GM12878 (cell line): ENCODE measurements at regions not wholly inside any gene's neighbourhood (a gene's known extent, or its start where the extent isn't known, plus 50 kb on each side); places are given as distances from the start of the nearest gene placed in this dataset.

Experiments used
- ATAC-seq: fragments of 200-7000 bp; cut with Tn5 transposase; 3 replicates; pipeline ENCODE4 v1.9.1; 2020; ENCODE audit warnings: mild to moderate bottlenecking, moderate library complexity
- BruUV-seq: library from RNA; stranded (reverse); fragments of 400-500 nt; replicated peaks from 2 replicates; lab custom pipeline; 2021; lab: Mats Ljungman, UMichigan
- CTCF ChIA-PET: fragments of 300-600 bp; sonication (Branson Sonifier 250); formaldehyde crosslinking; extraction: SDS; loops from one replicate; lab custom pipeline; 2021; ENCODE audit warnings: inconsistent platforms; lab: Yijun Ruan, JAX
- POLR2A ChIA-PET: fragments of 350-600 bp; formaldehyde crosslinking; extraction: SDS; loops from one replicate; lab custom pipeline; 2021; ENCODE audit warnings: inconsistent platforms; lab: Charles Lee
- RAD21 ChIA-PET: fragments of 300-600 bp; sonication (Branson Sonifier 250); formaldehyde crosslinking; loops from one replicate; lab custom pipeline; 2023; ENCODE audit warnings: antibody characterized with exemption; ENCODE audit not compliant: unreplicated experiment; lab: Charles Lee
- SMC1A ChIA-PET: fragments of 300-600 bp; sonication (Branson Sonifier 250); formaldehyde crosslinking; loops from one replicate; lab custom pipeline; 2023; ENCODE audit not compliant: unreplicated experiment, uncharacterized antibody; lab: Charles Lee
- DNase-seq: peaks from one replicate; pipeline ENCODE4 v3.0.0-alpha.2; 2011; ENCODE audit warnings: low read depth, low spot score
- FAIRE-seq: peaks from 3 replicates; lab custom pipeline; 2011; peaks lifted over from hg19 to GRCh38; lab: Jason Lieb, UNC
- H2AFZ ChIP-seq: 2 replicates; pipeline ENCODE4 v1.6.0; 2011; ENCODE audit warnings: low read depth, low read length, control low read depth; ENCODE audit not compliant: control insufficient read depth
- H3K27ac ChIP-seq: 2 replicates; pipeline ENCODE4 v1.5.1; 2011; ENCODE audit warnings: control low read depth; ENCODE audit not compliant: control insufficient read depth, insufficient read depth
- H3K27me3 ChIP-seq, 2 experiments: replicated peaks in 1 of 2; 2 replicates each; pipeline versions ENCODE4 v1.6.0 to v1.6.1; 2011; ENCODE audit warnings: low read length in 1 of 2; ENCODE audit not compliant: control insufficient read depth in 2 of 2, insufficient read depth in 2 of 2
- H3K36me3 ChIP-seq, 2 experiments: 2 replicates each; pipeline ENCODE4 v1.5.1; 2011; ENCODE audit warnings: low read length in 1 of 2; ENCODE audit not compliant: control insufficient read depth in 2 of 2, insufficient read depth in 2 of 2
- H3K4me1 ChIP-seq: 2 replicates; pipeline ENCODE4 v1.6.1; 2011; ENCODE audit warnings: mild to moderate bottlenecking, low read length, moderate library complexity, mixed read lengths; ENCODE audit not compliant: control insufficient read depth, insufficient read depth
- H3K4me2 ChIP-seq: 2 replicates; pipeline ENCODE4 v1.6.0; 2011; ENCODE audit warnings: control low read depth; ENCODE audit not compliant: control insufficient read depth, insufficient read depth
- H3K4me3 ChIP-seq: fragments of 200-600 bp; sonication (generic); 2 replicates; pipeline ENCODE4 v1.5.1; 2016
- H3K79me2 ChIP-seq: 2 replicates; pipeline ENCODE4 v1.6.0; 2011; ENCODE audit warnings: low read length; ENCODE audit not compliant: control insufficient read depth, insufficient read depth
- H3K9ac ChIP-seq: 2 replicates; pipeline ENCODE4 v1.8.0; 2011; ENCODE audit warnings: low read length, control low read depth, mixed read lengths; ENCODE audit not compliant: control insufficient read depth, insufficient read depth
- H3K9me3 ChIP-seq: replicated peaks from 3 replicates; pipeline ENCODE4 v1.5.1; 2011; ENCODE audit warnings: mild to moderate bottlenecking, low read length; ENCODE audit not compliant: control insufficient read depth, insufficient read depth
- H4K20me1 ChIP-seq: 2 replicates; pipeline ENCODE4 v1.6.0; 2011; ENCODE audit not compliant: control insufficient read depth, insufficient read depth
- MYC ChIP-seq: IDR thresholded peaks from 2 replicates; pipeline ENCODE4 v1.6.1; 2011; ENCODE audit warnings: mild to moderate bottlenecking, low read length, moderate library complexity, inconsistent platforms; ENCODE audit not compliant: insufficient read depth, insufficient replicate concordance, insufficient read length, severe bottlenecking
- RUNX3 ChIP-seq: IDR thresholded peaks from 2 replicates; pipeline ENCODE4 v1.6.1; 2012; ENCODE audit warnings: low read length, inconsistent platforms
- SRF ChIP-seq, 2 experiments: IDR thresholded peaks; 2 replicates each; pipeline ENCODE4 v1.6.1; 2011; ENCODE audit warnings: low read depth in 2 of 2, low read length in 2 of 2, mild to moderate bottlenecking in 1 of 2, moderate library complexity in 1 of 2
- WGBS: methylation state at CpG from one replicate; pipeline ENCODE4 v1.1.6; 2016; ENCODE audit warnings: low lambda C conversion rate; ENCODE audit not compliant: insufficient replicate concordance, insufficient coverage; ENCODE audit errors: missing lambda C conversion rate; 5-methylcytosine and 5-hydroxymethylcytosine counted together
- in situ Hi-C: fragments of 300-500 bp; cut with MboI; formaldehyde crosslinking; loops from 9 replicates; pipeline ENCODE4 v1.14.3; 2018; ENCODE audit warnings: mixed read lengths
- intact Hi-C: fragments of 100-400 bp; cut with micrococcal nuclease; formaldehyde crosslinking; loops from one replicate; pipeline ENCODE4 v1.14.2; 2022; ENCODE audit not compliant: unreplicated experiment
- TF ChIP-seq, protein P1 (sequence below): fragments of 450-650 bp; IDR thresholded peaks from 2 replicates; pipeline ENCODE4 v1.6.1; 2018; ENCODE audit warnings: borderline replicate concordance, mild to moderate bottlenecking; ENCODE audit not compliant: partially characterized antibody

GRCh38 chr14:99015833-99016232, 256.2 kb downstream of the BCL11B start (continued):
- TF ChIP-seq MYC, result no peak

DNA sequence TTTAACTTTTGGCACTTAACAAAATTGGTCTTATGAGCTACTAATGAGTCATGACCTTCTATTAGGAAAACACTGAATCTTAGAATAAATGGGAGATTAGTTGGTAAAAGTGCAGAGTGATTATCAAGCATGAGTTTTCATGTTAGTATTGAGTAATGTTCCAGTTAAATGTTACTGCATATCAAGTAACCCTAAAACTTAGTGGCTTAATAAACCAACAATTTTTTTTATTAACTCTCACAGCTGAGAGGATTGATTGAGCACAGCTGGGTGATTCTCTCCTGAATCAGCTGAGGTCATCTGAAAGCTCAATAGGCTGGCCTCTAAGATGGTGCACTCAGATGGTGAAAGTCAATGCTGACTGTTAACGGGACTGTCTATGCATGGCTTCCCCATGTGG, 248.6 kb downstream of the BCL11B start:
- CTCF ChIA-PET, result no interaction called here
- Histone ChIP-seq H3K36me3 (no peaks in the 10 kb centered on the region), H2AFZ (no peak overlapping the region), H4K20me1 (no peaks in the 10 kb centered on the region), H3K4me2 (no peak overlapping the region), H3K9ac (no peak overlapping the region), H3K27me3 (no peaks in the 10 kb centered on the region), H3K27ac (no peak overlapping the region), H3K4me3 (no peak overlapping the region), H3K4me1 (no peaks in the 10 kb centered on the region), H3K9me3 (no peaks in the 10 kb centered on the region; the same call in 2 of the 3 replicates), H3K79me2 (no peaks in the 10 kb centered on the region)
- 0% methylated on average over 1 of the region's 1 CpG for WGBS
- in situ Hi-C loops, result no loop called here
- intact Hi-C loops, result no loop called here
- ATAC-seq, result no peak
- RAD21 ChIA-PET, result no interaction called here
- BruUV-seq, result no TSS peak
- POLR2A ChIA-PET, result no interaction called here
- SMC1A ChIA-PET, result no interaction called here
- DNase-seq, result no peak
- TF ChIP-seq SRF (IDR thresholded peaks at IDR 0.05; ENCODE audit: low read depth in 2 of 2, low read length in 2 of 2) (no peak), RUNX3 (no peak)
- TF ChIP-seq, protein P1, sequence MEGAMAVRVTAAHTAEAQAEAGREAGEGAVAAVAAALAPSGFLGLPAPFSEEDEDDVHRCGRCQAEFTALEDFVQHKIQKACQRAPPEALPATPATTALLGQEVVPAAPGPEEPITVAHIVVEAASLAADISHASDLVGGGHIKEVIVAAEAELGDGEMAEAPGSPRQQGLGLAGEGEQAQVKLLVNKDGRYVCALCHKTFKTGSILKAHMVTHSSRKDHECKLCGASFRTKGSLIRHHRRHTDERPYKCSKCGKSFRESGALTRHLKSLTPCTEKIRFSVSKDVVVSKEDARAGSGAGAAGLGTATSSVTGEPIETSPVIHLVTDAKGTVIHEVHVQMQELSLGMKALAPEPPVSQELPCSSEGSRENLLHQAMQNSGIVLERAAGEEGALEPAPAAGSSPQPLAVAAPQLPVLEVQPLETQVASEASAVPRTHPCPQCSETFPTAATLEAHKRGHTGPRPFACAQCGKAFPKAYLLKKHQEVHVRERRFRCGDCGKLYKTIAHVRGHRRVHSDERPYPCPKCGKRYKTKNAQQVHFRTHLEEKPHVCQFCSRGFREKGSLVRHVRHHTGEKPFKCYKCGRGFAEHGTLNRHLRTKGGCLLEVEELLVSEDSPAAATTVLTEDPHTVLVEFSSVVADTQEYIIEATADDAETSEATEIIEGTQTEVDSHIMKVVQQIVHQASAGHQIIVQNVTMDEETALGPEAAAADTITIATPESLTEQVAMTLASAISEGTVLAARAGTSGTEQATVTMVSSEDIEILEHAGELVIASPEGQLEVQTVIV, result no peak
- no peak for FAIRE-seq
